ENCODE measurements at regions not wholly inside any gene's neighbourhood (a gene's known extent, or its start where the extent isn't known, plus 50 kb on each side); places are given as distances from the start of the nearest gene placed in this dataset.
"Not testable (repeated sequence)": the region's sequence is repeated elsewhere in the genome, so short reads cannot be mapped to it uniquely, and the experiment has no call there.

GRCh38 chr5:51202161-51202560 is 181.1 kb upstream of the ISL1 start:
- no peak overlapping the region for H3K27ac ChIP-seq (ENCODE audit: low read length)
- no peak overlapping the region for H3K4me3 ChIP-seq (ENCODE audit: low read length)
- DNase-seq, result no peak
- H3K27me3 ChIP-seq (ENCODE audit: control insufficient read depth, insufficient read depth, low read length), result no peaks in the 10 kb centered on the region
- H3K4me1 ChIP-seq (ENCODE audit: control insufficient read depth, insufficient read depth, low read length), result no peaks in the 10 kb centered on the region
- no CpG with 5 or more reads among the region's 2 CpGs for WGBS (ENCODE audit: insufficient coverage)
- no peaks in the 10 kb centered on the region for H3K36me3 ChIP-seq (ENCODE audit: control insufficient read depth, insufficient read depth, low read length)
- no peaks in the 10 kb centered on the region for H3K9me3 ChIP-seq (replicated peaks; ENCODE audit: control insufficient read depth, low read depth, low read length)

GRCh38 chr5:51203598-51203997 is 179.7 kb upstream of the ISL1 start:
- H3K9me3 ChIP-seq (replicated peaks; ENCODE audit: control insufficient read depth, low read depth, low read length), result no peaks in the 10 kb centered on the region
- no peaks in the 10 kb centered on the region for H3K36me3 ChIP-seq (ENCODE audit: control insufficient read depth, insufficient read depth, low read length)
- DNase-seq, result no peak
- no CpG with 5 or more reads among the region's 1 CpG for whole genome bisulfite sequencing (ENCODE audit: insufficient coverage)
- no peak overlapping the region for H3K4me3 ChIP-seq (ENCODE audit: low read length)
- no peaks in the 10 kb centered on the region for H3K27me3 ChIP-seq (ENCODE audit: control insufficient read depth, insufficient read depth, low read length)
- no peaks in the 10 kb centered on the region for H3K4me1 ChIP-seq (ENCODE audit: control insufficient read depth, insufficient read depth, low read length)
- H3K27ac ChIP-seq (ENCODE audit: low read length), result no peak overlapping the region

GRCh38 chr5:51208296-51208695 is 175.0 kb upstream of the ISL1 start:
- no peak overlapping the region for H3K4me3 ChIP-seq (ENCODE audit: low read length)
- WGBS (ENCODE audit: insufficient coverage), result no CpG with 5 or more reads among the region's 3 CpGs

GRCh38 chr5:51214746-51215145 is 168.5 kb upstream of the ISL1 start:
- Histone ChIP-seq H3K36me3 (ENCODE audit: control insufficient read depth, insufficient read depth, low read length) (no peaks in the 10 kb centered on the region), H3K27ac (ENCODE audit: low read length) (no peak overlapping the region), H3K9me3 (replicated peaks; ENCODE audit: control insufficient read depth, low read depth, low read length) (no peaks in the 10 kb centered on the region), H3K27me3 (ENCODE audit: control insufficient read depth, insufficient read depth, low read length) (no peaks in the 10 kb centered on the region), H3K4me3 (ENCODE audit: low read length) (no peak overlapping the region), H3K4me1 (ENCODE audit: control insufficient read depth, insufficient read depth, low read length) (no peaks in the 10 kb centered on the region)
- DNase-seq, result peak; percentile 3
- WGBS (ENCODE audit: insufficient coverage), result no CpG with 5 or more reads among the region's 1 CpG

More at GRCh38 chr5:51208296-51208695, 175.0 kb upstream of the ISL1 start:
- Histone ChIP-seq H3K27me3 (ENCODE audit: control insufficient read depth, insufficient read depth, low read length) (no peaks in the 10 kb centered on the region), H3K27ac (ENCODE audit: low read length) (no peak overlapping the region), H3K9me3 (replicated peaks; ENCODE audit: control insufficient read depth, low read depth, low read length) (no peaks in the 10 kb centered on the region), H3K36me3 (ENCODE audit: control insufficient read depth, insufficient read depth, low read length) (no peaks in the 10 kb centered on the region), H3K4me1 (ENCODE audit: control insufficient read depth, insufficient read depth, low read length) (no peaks in the 10 kb centered on the region)
- DNase-seq, result no peak

GRCh38 chr5:51225789-51226742 is 157.2 kb upstream of the ISL1 start:
- no peak overlapping the region for H3K4me3 ChIP-seq (ENCODE audit: low read length)
- 0% methylated on average over 1 of the region's 4 CpGs for WGBS (ENCODE audit: insufficient coverage)
- peak; percentile 1 for DNase-seq
- no peaks in the 10 kb centered on the region for H3K36me3 ChIP-seq (ENCODE audit: control insufficient read depth, insufficient read depth, low read length)
- peaks cover 4% of the 10 kb centered on the region for H3K9me3 ChIP-seq (replicated peaks; ENCODE audit: control insufficient read depth, low read depth, low read length)
- H3K4me1 ChIP-seq (ENCODE audit: control insufficient read depth, insufficient read depth, low read length), result no peaks in the 10 kb centered on the region
- H3K27ac ChIP-seq (ENCODE audit: low read length), result no peak overlapping the region
- H3K27me3 ChIP-seq (ENCODE audit: control insufficient read depth, insufficient read depth, low read length), result no peaks in the 10 kb centered on the region

- Histone ChIP-seq H3K4me1 (ENCODE audit: control insufficient read depth, insufficient read depth, low read length) (no peaks in the 10 kb centered on the region), H3K36me3 (ENCODE audit: control insufficient read depth, insufficient read depth, low read length) (no peaks in the 10 kb centered on the region), H3K27ac (ENCODE audit: low read length) (no peak overlapping the region), H3K9me3 (replicated peaks; ENCODE audit: control insufficient read depth, low read depth, low read length) (peaks cover 4% of the 10 kb centered on the region), H3K27me3 (ENCODE audit: control insufficient read depth, insufficient read depth, low read length) (no peaks in the 10 kb centered on the region), H3K4me3 (ENCODE audit: low read length) (no peak overlapping the region)
- no CpG with 5 or more reads among the region's 5 CpGs for WGBS (ENCODE audit: insufficient coverage)
- DNase-seq, result no peak
These were observed 155.2 kb upstream of the ISL1 start for GRCh38 chr5:51227963-51228470.

- Histone ChIP-seq H3K4me3 (ENCODE audit: low read length) (no peak overlapping the region), H3K27ac (ENCODE audit: low read length) (no peak overlapping the region), H3K4me1 (ENCODE audit: control insufficient read depth, insufficient read depth, low read length) (no peaks in the 10 kb centered on the region), H3K27me3 (ENCODE audit: control insufficient read depth, insufficient read depth, low read length) (no peaks in the 10 kb centered on the region), H3K36me3 (ENCODE audit: control insufficient read depth, insufficient read depth, low read length) (no peaks in the 10 kb centered on the region), H3K9me3 (replicated peaks; ENCODE audit: control insufficient read depth, low read depth, low read length) (peaks cover 4% of the 10 kb centered on the region)
- DNase-seq, result no peak
These were observed 152.9 kb upstream of the ISL1 start for GRCh38 chr5:51230336-51230735.

GRCh38 chr5:51242456-51242855 is 140.8 kb upstream of the ISL1 start:
- Histone ChIP-seq H3K36me3 (ENCODE audit: control insufficient read depth, insufficient read depth, low read length) (no peaks in the 10 kb centered on the region), H3K27me3 (ENCODE audit: control insufficient read depth, insufficient read depth, low read length) (no peaks in the 10 kb centered on the region), H3K27ac (ENCODE audit: low read length) (no peak overlapping the region), H3K4me3 (ENCODE audit: low read length) (no peak overlapping the region), H3K9me3 (replicated peaks; ENCODE audit: control insufficient read depth, low read depth, low read length) (no peaks in the 10 kb centered on the region), H3K4me1 (ENCODE audit: control insufficient read depth, insufficient read depth, low read length) (no peaks in the 10 kb centered on the region)
- DNase-seq, result peak; percentile 1
- 10% methylated on average over 1 of the region's 1 CpG for WGBS (ENCODE audit: insufficient coverage)

- not testable (repeated sequence) for DNase-seq; H3K27me3 ChIP-seq (ENCODE audit: control insufficient read depth, insufficient read depth, low read length); H3K9me3 ChIP-seq (replicated peaks; ENCODE audit: control insufficient read depth, low read depth, low read length); H3K4me3 ChIP-seq (ENCODE audit: low read length); H3K27ac ChIP-seq (ENCODE audit: low read length); H3K4me1 ChIP-seq (ENCODE audit: control insufficient read depth, insufficient read depth, low read length); H3K36me3 ChIP-seq (ENCODE audit: control insufficient read depth, insufficient read depth, low read length)
- 94% methylated on average over 6 of the region's 10 CpGs for WGBS (ENCODE audit: insufficient coverage)
These were observed 132.3 kb upstream of the ISL1 start for GRCh38 chr5:51250957-51251356.

GRCh38 chr5:51271261-51271660 is 112.0 kb upstream of the ISL1 start:
- no peak for DNase-seq
- no peaks in the 10 kb centered on the region for H3K4me1 ChIP-seq (ENCODE audit: control insufficient read depth, insufficient read depth, low read length)
- WGBS (ENCODE audit: insufficient coverage), result 85% methylated on average over 6 of the region's 6 CpGs

More at GRCh38 chr5:51271261-51271660, 112.0 kb upstream of the ISL1 start:
- H3K9me3 ChIP-seq (replicated peaks; ENCODE audit: control insufficient read depth, low read depth, low read length), result no peaks in the 10 kb centered on the region
- H3K36me3 ChIP-seq (ENCODE audit: control insufficient read depth, insufficient read depth, low read length), result no peaks in the 10 kb centered on the region
- no peaks in the 10 kb centered on the region for H3K27me3 ChIP-seq (ENCODE audit: control insufficient read depth, insufficient read depth, low read length)
- no peak overlapping the region for H3K27ac ChIP-seq (ENCODE audit: low read length)
- H3K4me3 ChIP-seq (ENCODE audit: low read length), result no peak overlapping the region

Data from muscle of leg (tissue), 3 donors.